DMS53 treated with DMSO at 0.1 percent for 48 hours (cell line): ENCODE measurements at regions not wholly inside any gene's neighbourhood (a gene's known extent, or its start where the extent isn't known, plus 50 kb on each side); places are given as distances from the start of the nearest gene placed in this dataset.

Experiments used
- DNase-seq: peaks from one replicate; lab custom pipeline; 2025; ENCODE audit not compliant: unreplicated experiment; lab: John Stamatoyannopoulos, UW

GRCh38 chr6:165805636-165806035 is 142.6 kb upstream of the PDE10A start:
- DNase-seq: no peak

DNA sequence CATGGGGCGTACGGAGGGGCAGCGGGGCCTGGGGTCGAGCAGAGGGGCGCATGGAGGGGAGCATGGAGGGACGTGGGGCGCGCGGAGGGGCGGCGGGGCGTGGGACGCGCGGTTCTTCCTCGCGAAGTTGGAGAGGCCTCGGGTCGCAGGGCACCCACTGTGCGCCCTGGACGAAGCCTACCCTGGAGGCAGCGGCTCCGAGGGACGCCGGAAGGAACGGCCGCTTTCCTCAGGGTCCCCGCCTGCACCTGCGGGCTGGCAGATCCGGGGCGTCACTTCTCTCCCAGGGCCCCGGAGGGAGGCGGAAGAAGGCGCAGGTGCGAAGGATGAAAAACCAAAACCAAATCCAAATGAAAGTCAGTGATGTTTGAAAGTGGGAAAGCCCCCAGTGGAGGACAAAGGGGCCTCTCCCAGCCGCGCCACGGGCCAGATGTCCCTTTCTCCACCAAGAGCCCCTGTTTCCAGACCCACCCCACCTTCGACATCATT is 142.1 kb upstream of the PDE10A start:
- DNase-seq: no peak

DNA sequence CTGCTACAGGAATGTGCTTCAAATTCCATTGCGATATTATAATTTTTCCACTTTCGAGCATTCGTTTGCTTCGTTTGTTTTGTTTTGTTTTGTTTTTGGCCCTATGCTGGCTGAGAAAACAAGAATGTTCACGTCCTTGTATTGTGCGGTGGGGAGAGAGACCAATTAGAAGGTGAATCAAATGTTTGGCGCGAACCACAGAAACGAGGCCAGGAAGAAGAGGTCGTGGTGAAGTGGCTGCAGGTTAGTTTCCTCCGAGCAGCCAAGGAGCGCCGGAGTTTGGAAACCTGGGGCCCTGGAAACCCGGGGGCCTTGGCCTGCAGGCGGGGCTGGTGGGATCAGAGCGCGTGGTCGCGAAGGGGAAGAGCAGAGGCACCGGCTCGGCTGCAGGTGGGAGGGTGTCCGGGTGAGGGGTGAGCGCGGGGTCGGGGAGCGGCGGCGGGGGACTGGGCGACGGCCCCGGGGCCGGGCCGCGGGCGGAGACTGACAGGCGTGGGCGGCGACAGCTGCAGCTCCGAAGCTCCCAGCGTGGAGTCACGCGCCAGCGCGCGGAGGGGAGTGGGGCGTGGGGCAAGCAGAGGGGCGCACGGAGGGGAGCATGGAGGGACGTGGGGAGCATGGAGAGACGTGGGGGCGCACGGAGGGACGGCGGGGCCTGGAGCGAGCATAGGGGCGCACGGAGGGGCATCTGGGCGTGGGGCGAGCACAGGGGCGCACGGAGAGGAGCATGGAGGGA is 141.5 kb upstream of the PDE10A start:
- DNase-seq: no peak

GRCh38 chr6:165800337-165800736 is 137.3 kb upstream of the PDE10A start:
- no peak for DNase-seq

DNA sequence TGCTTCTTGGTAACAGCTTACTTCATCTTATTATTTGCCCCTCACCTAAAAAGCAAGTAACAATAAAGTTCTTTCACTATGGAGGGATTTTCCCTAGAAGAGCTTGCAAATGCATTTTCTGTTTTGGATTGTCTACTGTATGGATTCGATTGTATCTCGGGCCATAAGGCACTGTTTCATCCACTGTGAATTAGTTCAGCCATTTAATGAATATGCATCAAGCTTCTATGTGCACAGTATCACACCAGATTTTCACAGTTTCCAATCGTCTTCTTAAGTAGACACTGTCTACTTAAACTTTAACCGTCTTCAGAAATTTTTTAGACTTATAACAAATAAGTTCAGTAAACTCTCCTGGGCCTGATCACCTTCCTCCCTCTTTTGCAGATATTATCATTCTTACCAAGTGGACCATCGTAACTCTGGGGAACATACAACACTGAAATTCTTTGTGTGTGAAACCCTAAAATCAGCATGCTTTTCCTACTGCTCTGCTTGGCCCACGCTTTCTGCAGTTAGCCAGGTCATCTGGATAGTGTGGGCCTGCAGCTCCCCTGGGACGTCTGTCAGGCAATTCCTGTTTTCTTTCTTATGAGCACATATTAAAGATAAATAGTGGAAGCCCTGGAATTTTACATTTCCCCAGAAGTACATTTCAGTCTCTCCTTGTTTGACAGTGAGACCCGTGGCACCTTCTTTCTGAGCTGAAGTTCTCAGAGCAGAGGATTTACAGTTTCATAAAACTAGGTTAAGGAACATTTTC is 136.5 kb upstream of the PDE10A start:
- DNase-seq: no peak

GRCh38 chr6:165798991-165799390 is 135.9 kb upstream of the PDE10A start:
- no peak for DNase-seq

DNA sequence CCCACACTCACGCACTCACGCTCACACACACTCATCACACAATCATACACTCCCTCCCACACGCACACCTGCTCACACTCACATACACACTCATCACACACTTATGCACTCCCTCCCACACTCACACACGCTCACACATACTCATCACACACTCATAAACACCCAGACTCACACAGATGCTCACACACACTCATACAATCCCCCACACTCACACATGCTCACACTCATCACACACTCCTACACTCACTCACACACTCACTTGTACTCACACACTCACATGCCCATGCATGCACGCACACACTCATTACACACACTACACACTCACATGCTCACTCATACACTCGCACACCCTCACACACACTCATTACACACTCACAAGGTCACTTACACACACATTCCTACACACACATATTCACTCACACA is 131.1 kb upstream of the PDE10A start:
- no peak for DNase-seq

- DNase-seq: no peak
Observed at GRCh38 chr6:165793287-165793825, 130.3 kb upstream of the PDE10A start.

DNA sequence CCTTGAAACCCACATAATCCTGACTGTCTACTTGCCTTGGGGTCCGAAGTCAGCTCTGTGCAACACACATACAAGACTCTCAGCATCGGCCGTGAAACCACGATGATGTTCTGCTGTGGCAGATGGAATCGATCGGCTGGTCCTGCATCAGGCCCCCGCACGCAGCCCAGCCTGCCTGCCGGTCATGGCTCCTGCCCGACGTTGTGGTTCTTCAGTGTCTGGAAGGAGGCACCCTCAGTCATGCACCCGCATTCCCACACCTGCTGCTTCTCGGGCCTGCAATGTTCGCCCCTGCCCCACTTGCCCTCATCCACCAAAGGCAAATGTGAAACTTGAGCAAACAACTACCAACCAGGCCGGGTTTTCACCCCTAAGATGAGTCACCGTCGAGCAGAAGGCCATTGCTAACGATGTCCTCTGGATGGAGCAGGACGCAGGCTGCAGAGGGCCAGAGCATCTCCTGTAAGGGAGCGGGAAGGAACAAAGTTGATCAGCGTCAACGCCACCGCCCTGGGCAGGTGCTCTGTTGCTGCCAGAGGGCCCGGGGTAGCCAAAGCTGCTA is 128.9 kb upstream of the PDE10A start:
- DNase-seq: no peak

- DNase-seq: no peak
Observed at GRCh38 chr6:165791306-165791705, 128.3 kb upstream of the PDE10A start.

- no peak for DNase-seq
Observed at GRCh38 chr6:165782812-165783211, 119.8 kb upstream of the PDE10A start.

DNA sequence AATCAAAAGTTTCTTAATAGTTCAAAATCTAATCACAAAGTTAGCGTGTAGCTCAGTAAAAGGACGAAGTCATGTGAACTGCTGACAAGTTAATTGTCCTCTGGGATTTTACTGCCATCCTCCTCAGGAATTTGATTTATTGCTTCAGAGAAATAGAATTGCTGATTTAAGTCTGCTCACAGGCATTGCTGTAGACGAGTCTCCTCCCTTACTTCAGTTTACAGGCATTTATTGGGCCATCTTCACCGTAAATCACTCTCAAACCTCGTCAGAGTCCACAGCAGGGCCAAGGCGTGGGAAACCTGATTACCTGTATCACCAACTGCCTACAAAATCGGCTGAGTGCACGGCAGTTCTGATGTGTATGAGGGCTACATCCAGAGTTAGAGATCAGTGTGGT is 119.1 kb upstream of the PDE10A start:
- no peak for DNase-seq

DNA sequence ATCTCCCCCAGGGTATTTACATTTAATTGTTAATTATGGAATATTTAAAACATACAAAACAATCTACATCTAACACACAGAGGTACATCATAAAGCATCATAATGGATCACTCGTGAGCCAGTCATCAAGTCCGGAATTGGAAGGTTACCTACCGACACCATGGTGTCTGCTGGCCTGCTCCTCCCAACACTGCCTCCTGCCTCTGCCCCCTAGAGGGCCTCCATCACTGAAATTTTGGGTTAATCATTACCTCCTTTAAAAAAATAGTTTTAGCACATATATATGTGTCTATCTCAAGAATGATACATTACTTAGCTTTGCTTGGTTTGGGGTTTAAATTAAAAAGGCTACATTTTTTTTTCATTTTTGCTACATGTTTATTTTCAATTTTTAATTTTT is 114.6 kb upstream of the PDE10A start:
- no peak for DNase-seq

GRCh38 chr6:165776691-165777090 is 113.7 kb upstream of the PDE10A start:
- DNase-seq: no peak

GRCh38 chr6:165775721-165776120 is 112.7 kb upstream of the PDE10A start:
- DNase-seq: no peak

GRCh38 chr6:165774903-165775601 is 112.0 kb upstream of the PDE10A start:
- peak; percentile 95 for DNase-seq

GRCh38 chr6:165770397-165771082 is 107.5 kb upstream of the PDE10A start:
- no peak for DNase-seq

DNA sequence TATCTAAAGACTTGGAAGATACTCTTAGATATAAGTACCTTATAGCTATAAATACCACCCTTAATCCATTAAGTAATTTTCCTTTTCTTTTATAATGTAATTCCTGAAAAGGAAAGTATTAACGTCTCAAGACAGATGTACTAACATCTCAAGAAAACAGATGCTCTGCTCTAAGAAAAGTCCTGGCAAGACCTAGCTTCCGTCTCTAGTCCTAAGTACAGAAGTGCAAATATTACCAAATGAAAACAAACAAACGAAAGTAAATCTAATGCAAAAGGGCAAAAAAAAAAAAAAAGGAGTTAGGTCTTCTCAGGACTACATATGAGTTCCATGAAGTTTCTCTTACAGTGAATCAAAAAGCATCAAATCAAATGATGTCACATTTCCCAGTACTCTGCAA is 106.8 kb upstream of the PDE10A start:
- no peak for DNase-seq

DNA sequence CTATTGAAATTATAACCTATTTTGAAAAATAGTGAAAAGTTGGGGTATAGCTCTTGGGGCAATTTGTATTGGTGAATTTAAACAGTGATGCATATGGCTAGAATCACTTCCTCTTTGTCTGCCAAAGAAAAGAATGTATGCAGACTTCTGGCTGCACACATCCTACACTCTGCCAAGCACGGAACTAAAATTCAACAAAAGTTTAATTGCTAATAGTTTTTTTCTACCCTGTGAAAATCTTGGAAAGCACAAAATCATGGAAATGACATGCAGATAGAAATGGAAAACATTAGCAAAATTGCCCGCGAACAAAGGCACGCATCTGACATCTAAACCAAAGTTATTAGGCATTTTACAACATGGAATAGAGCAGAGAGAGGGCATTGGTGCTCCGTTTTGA is 106.4 kb upstream of the PDE10A start:
- DNase-seq: no peak

DNA sequence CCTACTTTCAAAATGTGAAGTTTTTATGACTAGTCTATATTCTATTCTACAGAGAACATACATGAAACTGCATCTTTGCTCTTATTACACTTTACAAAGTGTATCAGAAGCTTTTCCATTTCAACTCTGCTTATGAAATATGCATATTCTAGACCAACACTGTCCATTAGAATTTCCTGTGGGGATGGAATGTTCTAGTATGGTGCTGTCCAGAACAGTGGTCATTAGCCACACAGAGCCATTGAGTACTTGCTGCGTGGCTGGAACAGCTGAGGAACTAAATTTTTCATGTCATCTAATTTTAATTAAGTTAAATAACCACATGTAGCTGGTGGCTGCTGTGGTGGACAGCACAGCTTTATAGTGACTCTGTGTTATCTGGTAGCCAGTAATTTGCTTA is 105.9 kb upstream of the PDE10A start:
- no peak for DNase-seq

- no peak for DNase-seq
Observed at GRCh38 chr6:165767228-165767627, 104.2 kb upstream of the PDE10A start.
